ENCODE measurements at regions not wholly inside any gene's neighbourhood (a gene's known extent, or its start where the extent isn't known, plus 50 kb on each side); places are given as distances from the start of the nearest gene placed in this dataset.

GRCh38 chr10:108082596-108082995 is 918.1 kb upstream of the SORCS1 start:
- 80 to 100% methylated on average over 1 of the region's 1 CpG for WGBS, 2 experiments (ENCODE audit: low coverage in 1 of 2, low lambda C conversion rate in 2 of 2, missing lambda C conversion rate in 2 of 2)
- H3K4me3 ChIP-seq: no peak overlapping the region
- H3K4me2 ChIP-seq (ENCODE audit: unreplicated experiment): no peak overlapping the region
- H3K9ac ChIP-seq: no peak overlapping the region
- H3K27ac ChIP-seq: no peak overlapping the region
- no peaks in the 10 kb centered on the region for H3K27me3 ChIP-seq (replicated peaks; ENCODE audit: insufficient read depth)
- no peaks in the 10 kb centered on the region for H3K36me3 ChIP-seq (ENCODE audit: low read depth)
- H3K79me2 ChIP-seq (ENCODE audit: insufficient read depth): no peaks in the 10 kb centered on the region
- no peak overlapping the region for H2AFZ ChIP-seq
- H3K9me3 ChIP-seq (ENCODE audit: low read depth): no peaks in the 10 kb centered on the region
- TF ChIP-seq EZH2phosphoT487 (IDR thresholded peaks at IDR 0.05; ENCODE audit: insufficient read depth, low read depth) (no peak), EZH2 (IDR thresholded peaks at IDR 0.05; ENCODE audit: insufficient read depth, poor library complexity, severe bottlenecking) (no peak)
- no peaks in the 10 kb centered on the region for H3F3A ChIP-seq (ENCODE audit: insufficient read depth)
- H3K4me1 ChIP-seq (ENCODE audit: insufficient read depth): no peaks in the 10 kb centered on the region
- no peaks in the 10 kb centered on the region for H3K9me2 ChIP-seq (ENCODE audit: insufficient read depth)
- in situ Hi-C loops (cut with MboI): no loop called here
- no peak for DNase-seq
- H4K20me1 ChIP-seq (ENCODE audit: insufficient read depth): no peaks in the 10 kb centered on the region

GRCh38 chr10:108078263-108078662 is 913.8 kb upstream of the SORCS1 start:
- no peak overlapping the region for H3K4me2 ChIP-seq (ENCODE audit: unreplicated experiment)
- no peak overlapping the region for H2AFZ ChIP-seq
- 69 to 78% methylated on average over 2 of the region's 2 CpGs for WGBS, 2 experiments (ENCODE audit: low coverage in 1 of 2, low lambda C conversion rate in 2 of 2, missing lambda C conversion rate in 2 of 2)
- in situ Hi-C loops (cut with MboI): no loop called here
- TF ChIP-seq EZH2 (IDR thresholded peaks at IDR 0.05; ENCODE audit: insufficient read depth, poor library complexity, severe bottlenecking) (no peak), EZH2phosphoT487 (IDR thresholded peaks at IDR 0.05; ENCODE audit: insufficient read depth, low read depth) (no peak)
- H3K9me2 ChIP-seq (ENCODE audit: insufficient read depth): no peaks in the 10 kb centered on the region
- H4K20me1 ChIP-seq (ENCODE audit: insufficient read depth): no peaks in the 10 kb centered on the region
- no peak for DNase-seq
- H3K4me1 ChIP-seq (ENCODE audit: insufficient read depth): no peaks in the 10 kb centered on the region
- H3K79me2 ChIP-seq (ENCODE audit: insufficient read depth): no peaks in the 10 kb centered on the region
- H3K36me3 ChIP-seq (ENCODE audit: low read depth): no peaks in the 10 kb centered on the region
- no peak overlapping the region for H3K9ac ChIP-seq
- H3F3A ChIP-seq (ENCODE audit: insufficient read depth): no peaks in the 10 kb centered on the region
- H3K4me3 ChIP-seq: no peak overlapping the region
- no peak overlapping the region for H3K27ac ChIP-seq
- H3K9me3 ChIP-seq (ENCODE audit: low read depth): no peaks in the 10 kb centered on the region
- H3K27me3 ChIP-seq (replicated peaks; ENCODE audit: insufficient read depth): no peaks in the 10 kb centered on the region

GRCh38 chr10:108072466-108072865 is 908.0 kb upstream of the SORCS1 start:
- no peak overlapping the region for H3K4me3 ChIP-seq
- DNase-seq: no peak
- H3K36me3 ChIP-seq (ENCODE audit: low read depth): no peaks in the 10 kb centered on the region
- no peaks in the 10 kb centered on the region for H3F3A ChIP-seq (ENCODE audit: insufficient read depth)
- H3K9me3 ChIP-seq (ENCODE audit: low read depth): no peaks in the 10 kb centered on the region
- H3K27me3 ChIP-seq (replicated peaks; ENCODE audit: insufficient read depth): no peaks in the 10 kb centered on the region
- H3K4me1 ChIP-seq (ENCODE audit: insufficient read depth): no peaks in the 10 kb centered on the region
- H2AFZ ChIP-seq: no peak overlapping the region
- H3K9ac ChIP-seq: no peak overlapping the region
- H3K79me2 ChIP-seq (ENCODE audit: insufficient read depth): no peaks in the 10 kb centered on the region
- H3K9me2 ChIP-seq (ENCODE audit: insufficient read depth): no peaks in the 10 kb centered on the region
- H4K20me1 ChIP-seq (ENCODE audit: insufficient read depth): no peaks in the 10 kb centered on the region
- 53 to 55% methylated on average over 3 of the region's 3 CpGs for WGBS, 2 experiments (ENCODE audit: low coverage in 1 of 2, low lambda C conversion rate in 2 of 2, missing lambda C conversion rate in 2 of 2)
- H3K27ac ChIP-seq: no peak overlapping the region
- TF ChIP-seq EZH2phosphoT487 (IDR thresholded peaks at IDR 0.05; ENCODE audit: insufficient read depth, low read depth): no peak
- TF ChIP-seq EZH2 (IDR thresholded peaks at IDR 0.05; ENCODE audit: insufficient read depth, poor library complexity, severe bottlenecking): no peak
- in situ Hi-C loops (cut with MboI): no loop called here
- no peak overlapping the region for H3K4me2 ChIP-seq (ENCODE audit: unreplicated experiment)

GRCh38 chr10:108070789-108071188 is 906.3 kb upstream of the SORCS1 start:
- H3K4me3 ChIP-seq: no peak overlapping the region
- in situ Hi-C loops (cut with MboI): no loop called here
- no peaks in the 10 kb centered on the region for H3K27me3 ChIP-seq (replicated peaks; ENCODE audit: insufficient read depth)
- no peak overlapping the region for H3K4me2 ChIP-seq (ENCODE audit: unreplicated experiment)
- H2AFZ ChIP-seq: no peak overlapping the region
- H3K79me2 ChIP-seq (ENCODE audit: insufficient read depth): no peaks in the 10 kb centered on the region
- H3K27ac ChIP-seq: no peak overlapping the region
- no peaks in the 10 kb centered on the region for H3K9me2 ChIP-seq (ENCODE audit: insufficient read depth)
- H3K9ac ChIP-seq: no peak overlapping the region
- H3F3A ChIP-seq (ENCODE audit: insufficient read depth): no peaks in the 10 kb centered on the region
- no peaks in the 10 kb centered on the region for H3K36me3 ChIP-seq (ENCODE audit: low read depth)
- TF ChIP-seq EZH2 (IDR thresholded peaks at IDR 0.05; ENCODE audit: insufficient read depth, poor library complexity, severe bottlenecking): no peak
- no peak for TF ChIP-seq EZH2phosphoT487 (IDR thresholded peaks at IDR 0.05; ENCODE audit: insufficient read depth, low read depth)
- no peaks in the 10 kb centered on the region for H3K4me1 ChIP-seq (ENCODE audit: insufficient read depth)
- DNase-seq: no peak
- 42 to 55% methylated on average over 2 of the region's 2 CpGs for WGBS, 2 experiments (ENCODE audit: low coverage in 1 of 2, low lambda C conversion rate in 2 of 2, missing lambda C conversion rate in 2 of 2)
- no peaks in the 10 kb centered on the region for H3K9me3 ChIP-seq (ENCODE audit: low read depth)
- no peaks in the 10 kb centered on the region for H4K20me1 ChIP-seq (ENCODE audit: insufficient read depth)

GRCh38 chr10:108069096-108069495 is 904.6 kb upstream of the SORCS1 start:
- Histone ChIP-seq H2AFZ (no peak overlapping the region), H3K9me3 (ENCODE audit: low read depth) (no peaks in the 10 kb centered on the region), H3K9me2 (ENCODE audit: insufficient read depth) (no peaks in the 10 kb centered on the region), H3K79me2 (ENCODE audit: insufficient read depth) (no peaks in the 10 kb centered on the region), H3K36me3 (ENCODE audit: low read depth) (no peaks in the 10 kb centered on the region), H3K4me1 (ENCODE audit: insufficient read depth) (peaks cover 13% of the 10 kb centered on the region; the same call in 1 of the 2 replicates), H3K9ac (no peak overlapping the region), H3K4me3 (no peak overlapping the region), H3K27ac (no peak overlapping the region), H3K27me3 (replicated peaks; ENCODE audit: insufficient read depth) (no peaks in the 10 kb centered on the region), H3F3A (ENCODE audit: insufficient read depth) (no peaks in the 10 kb centered on the region), H4K20me1 (ENCODE audit: insufficient read depth) (no peaks in the 10 kb centered on the region), H3K4me2 (ENCODE audit: unreplicated experiment) (no peak overlapping the region)
- TF ChIP-seq EZH2phosphoT487 (IDR thresholded peaks at IDR 0.05; ENCODE audit: insufficient read depth, low read depth): no peak
- in situ Hi-C loops (cut with MboI): no loop called here
- DNase-seq: peak; percentile 27
- WGBS, 2 experiments (ENCODE audit: low coverage in 1 of 2, low lambda C conversion rate in 2 of 2, missing lambda C conversion rate in 2 of 2): 31 to 40% methylated on average over 1 of the region's 1 CpG

Data from GM23248 (cell line).